ENCODE measurements at regions not wholly inside any gene's neighbourhood (a gene's known extent, or its start where the extent isn't known, plus 50 kb on each side); places are given as distances from the start of the nearest gene placed in this dataset.

DNA sequence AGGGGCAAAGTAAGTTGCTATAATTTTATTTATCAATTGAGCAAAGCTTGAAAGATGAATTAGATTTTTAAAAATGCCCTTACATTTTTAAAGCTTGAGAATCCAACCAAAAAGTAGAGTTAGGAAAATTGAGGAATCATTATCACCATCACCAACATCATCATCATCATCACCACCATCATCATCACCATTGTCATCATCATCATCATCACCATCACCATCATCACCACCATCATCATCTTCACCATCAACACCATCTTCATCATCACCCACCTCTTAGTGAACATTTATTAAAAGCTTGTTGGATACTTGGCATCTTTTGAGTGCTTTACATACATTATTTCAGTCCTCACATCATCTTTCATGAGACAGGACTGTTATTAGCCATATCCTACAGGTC lies 504.4 kb upstream of the TNP1 start:
- Histone ChIP-seq H3K36me3 (ENCODE audit: control insufficient read depth in 3 of 3, insufficient read depth in 3 of 3, low read length in 3 of 3) (no peaks in the 10 kb centered on the region), H3K4me3 (ENCODE audit: low read length in 3 of 3) (no peak overlapping the region), H3K27me3 (ENCODE audit: control insufficient read depth in 3 of 3, insufficient read depth in 3 of 3, low read length in 3 of 3) (no peaks in the 10 kb centered on the region), H3K27ac (ENCODE audit: low read depth, low read length) (no peak overlapping the region), H3K9me3 (ENCODE audit: control insufficient read depth in 3 of 3, low read length in 3 of 3) (no peaks in the 10 kb centered on the region), H3K4me1 (ENCODE audit: control insufficient read depth in 3 of 3, insufficient read depth in 3 of 3, low read length in 3 of 3) (peaks cover 7 to 25% (median 13%) of the 10 kb centered on the region in 3 donors), H3K9ac (ENCODE audit: low read depth in 1 of 3, low read length in 3 of 3) (no peak overlapping the region)

DNA sequence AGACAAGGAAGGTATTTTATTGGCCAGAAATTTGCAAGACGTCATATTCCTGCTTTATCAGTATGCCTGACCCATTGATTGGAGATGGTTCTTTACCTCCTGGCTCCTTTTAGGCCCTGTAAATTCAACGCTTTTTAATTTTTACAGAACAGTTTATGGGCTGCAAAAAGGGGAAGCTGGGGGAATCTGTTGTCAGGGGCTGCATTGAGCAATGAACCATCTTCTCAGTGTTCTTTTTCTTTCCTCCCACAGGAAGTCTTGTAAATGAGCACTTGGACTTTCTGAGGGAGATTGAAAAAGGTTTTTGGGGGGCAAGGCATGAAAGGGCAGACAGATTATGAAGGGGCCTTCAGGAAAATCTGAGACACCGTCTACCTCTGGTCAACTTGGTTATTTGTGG lies 503.6 kb upstream of the TNP1 start:
- Histone ChIP-seq H3K4me3 (ENCODE audit: low read length in 3 of 3) (no peak overlapping the region), H3K4me1 (ENCODE audit: control insufficient read depth in 3 of 3, insufficient read depth in 3 of 3, low read length in 3 of 3) (peaks cover 7 to 25% (median 13%) of the 10 kb centered on the region in 3 donors), H3K27ac (ENCODE audit: low read depth, low read length) (no peak overlapping the region), H3K27me3 (ENCODE audit: control insufficient read depth in 3 of 3, insufficient read depth in 3 of 3, low read length in 3 of 3) (no peaks in the 10 kb centered on the region), H3K36me3 (ENCODE audit: control insufficient read depth in 3 of 3, insufficient read depth in 3 of 3, low read length in 3 of 3) (no peaks in the 10 kb centered on the region), H3K9ac (ENCODE audit: low read depth in 1 of 3, low read length in 3 of 3) (no peak overlapping the region), H3K9me3 (ENCODE audit: control insufficient read depth in 3 of 3, low read length in 3 of 3) (no peaks in the 10 kb centered on the region)

DNA sequence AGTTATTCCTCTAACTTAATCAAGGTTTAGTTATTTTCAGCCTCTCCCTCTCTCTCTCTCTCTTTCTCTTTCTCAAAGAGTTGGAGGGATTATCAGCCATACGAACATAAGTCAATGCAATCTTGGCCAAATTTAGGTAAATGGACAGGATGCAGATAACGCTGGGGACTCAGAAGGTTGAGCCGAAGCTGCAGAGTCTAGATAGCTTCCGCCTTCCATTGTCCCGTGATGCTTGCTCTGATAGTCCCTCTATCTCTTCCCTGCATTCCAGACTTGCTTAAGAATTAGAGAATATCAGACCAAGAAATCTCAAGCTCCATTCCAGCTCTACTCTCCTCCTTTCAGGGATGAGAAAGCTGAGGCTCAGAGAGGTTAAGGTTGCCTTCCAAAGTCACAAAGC lies 502.8 kb upstream of the TNP1 start:
- no peaks in the 10 kb centered on the region for H3K9me3 ChIP-seq (ENCODE audit: control insufficient read depth in 3 of 3, low read length in 3 of 3)
- no peak overlapping the region for H3K9ac ChIP-seq (ENCODE audit: low read depth in 1 of 3, low read length in 3 of 3)
- peaks cover 7 to 25% (median 13%) of the 10 kb centered on the region in 3 donors for H3K4me1 ChIP-seq (ENCODE audit: control insufficient read depth in 3 of 3, insufficient read depth in 3 of 3, low read length in 3 of 3)
- H3K4me3 ChIP-seq (ENCODE audit: low read length in 3 of 3): no peak overlapping the region
- no peaks in the 10 kb centered on the region for H3K36me3 ChIP-seq (ENCODE audit: control insufficient read depth in 3 of 3, insufficient read depth in 3 of 3, low read length in 3 of 3)
- no peaks in the 10 kb centered on the region for H3K27me3 ChIP-seq (ENCODE audit: control insufficient read depth in 3 of 3, insufficient read depth in 3 of 3, low read length in 3 of 3)
- no peak overlapping the region for H3K27ac ChIP-seq (ENCODE audit: low read depth, low read length)

DNA sequence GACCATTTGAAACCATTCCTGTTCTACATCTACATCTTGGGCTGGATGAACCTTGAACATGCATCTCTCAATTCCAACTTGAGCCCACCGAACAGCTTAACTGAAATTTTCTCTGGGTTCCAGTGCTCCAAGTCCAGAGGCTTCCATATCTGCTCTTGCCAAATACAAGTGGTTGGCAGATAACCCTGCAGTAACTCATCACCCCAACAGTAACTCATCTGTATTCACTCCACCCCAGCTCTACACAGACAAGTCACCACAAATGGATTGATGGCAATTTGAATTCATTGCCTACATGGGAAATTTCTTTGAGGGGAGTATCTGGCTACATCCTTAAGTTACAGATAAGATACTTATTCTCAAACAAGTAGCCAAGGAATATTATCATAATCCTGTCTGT lies 502.4 kb upstream of the TNP1 start:
- no peak overlapping the region for H3K27ac ChIP-seq (ENCODE audit: low read depth, low read length)
- H3K9ac ChIP-seq (ENCODE audit: low read depth in 1 of 3, low read length in 3 of 3): no peak overlapping the region
- no peaks in the 10 kb centered on the region for H3K9me3 ChIP-seq (ENCODE audit: control insufficient read depth in 3 of 3, low read length in 3 of 3)
- no peaks in the 10 kb centered on the region for H3K27me3 ChIP-seq (ENCODE audit: control insufficient read depth in 3 of 3, insufficient read depth in 3 of 3, low read length in 3 of 3)
- no peaks in the 10 kb centered on the region for H3K36me3 ChIP-seq (ENCODE audit: control insufficient read depth in 3 of 3, insufficient read depth in 3 of 3, low read length in 3 of 3)
- no peak overlapping the region for H3K4me3 ChIP-seq (ENCODE audit: low read length in 3 of 3)
- H3K4me1 ChIP-seq (ENCODE audit: control insufficient read depth in 3 of 3, insufficient read depth in 3 of 3, low read length in 3 of 3): peaks cover 7 to 25% (median 13%) of the 10 kb centered on the region in 3 donors

DNA sequence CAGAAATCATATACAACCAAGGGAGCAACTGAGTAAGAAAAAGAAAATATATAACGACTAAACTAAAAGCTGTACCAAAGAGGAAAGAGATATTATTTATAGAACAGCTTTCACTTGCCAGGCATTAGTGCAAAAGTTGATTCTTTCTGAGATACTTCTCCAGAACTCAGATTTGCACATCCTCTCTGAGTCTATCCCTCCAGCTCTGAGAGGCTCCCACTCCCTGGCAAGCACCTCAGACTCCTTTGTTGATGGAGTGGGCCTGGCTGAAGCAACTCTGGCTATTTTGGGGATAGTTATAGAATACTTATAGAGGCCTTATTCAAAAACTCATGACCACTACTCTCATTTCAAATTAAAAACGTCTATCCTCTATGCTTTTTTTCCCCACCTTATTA lies 501.6 kb upstream of the TNP1 start:
- no peaks in the 10 kb centered on the region for H3K9me3 ChIP-seq (ENCODE audit: control insufficient read depth in 3 of 3, low read length in 3 of 3)
- no peaks in the 10 kb centered on the region for H3K27me3 ChIP-seq (ENCODE audit: control insufficient read depth in 3 of 3, insufficient read depth in 3 of 3, low read length in 3 of 3)
- H3K4me3 ChIP-seq (ENCODE audit: low read length in 3 of 3): no peak overlapping the region
- no peaks in the 10 kb centered on the region for H3K36me3 ChIP-seq (ENCODE audit: control insufficient read depth in 3 of 3, insufficient read depth in 3 of 3, low read length in 3 of 3)
- no peak overlapping the region for H3K9ac ChIP-seq (ENCODE audit: low read depth in 1 of 3, low read length in 3 of 3)
- H3K4me1 ChIP-seq (ENCODE audit: control insufficient read depth in 3 of 3, insufficient read depth in 3 of 3, low read length in 3 of 3): peaks cover 9 to 25% (median 17%) of the 10 kb centered on the region in 3 donors
- H3K27ac ChIP-seq (ENCODE audit: low read depth, low read length): peak overlapping the region; percentile 19

DNA sequence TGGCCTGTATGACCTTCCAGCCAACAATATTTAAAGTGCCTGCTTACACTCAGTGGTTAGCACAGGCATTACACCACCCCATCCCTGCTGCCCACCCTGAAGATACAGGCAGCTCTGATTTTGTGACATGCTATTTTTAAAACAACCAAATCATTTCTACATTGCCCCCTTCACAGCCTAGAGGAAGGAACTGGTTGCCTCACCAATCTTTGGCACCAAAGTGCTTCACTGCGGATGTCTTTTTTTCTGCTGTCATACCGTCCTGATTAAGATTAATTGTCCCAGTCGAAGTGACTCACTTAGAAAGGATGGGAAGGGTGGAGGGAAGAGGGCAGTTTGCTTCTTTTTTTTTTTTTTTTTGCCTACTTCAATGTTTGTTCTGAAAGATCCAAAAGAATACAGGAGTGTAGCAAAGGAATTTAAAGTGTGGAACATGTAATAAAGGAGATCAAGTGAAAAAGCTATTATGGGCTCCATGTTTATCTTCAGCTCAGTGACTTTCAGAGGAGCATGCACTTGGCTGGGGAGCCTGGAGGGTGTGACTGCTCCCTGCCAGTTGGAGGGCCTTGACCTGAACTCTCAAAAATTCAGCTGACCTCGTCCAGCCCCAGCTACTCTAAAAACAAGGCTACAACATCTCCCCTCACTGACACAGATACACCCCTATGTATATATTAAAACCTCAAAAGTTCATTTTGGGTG lies 501.1 kb upstream of the TNP1 start:
- H3K36me3 ChIP-seq (ENCODE audit: control insufficient read depth in 3 of 3, insufficient read depth in 3 of 3, low read length in 3 of 3): no peaks in the 10 kb centered on the region
- peak overlapping the region; percentile 19 for H3K27ac ChIP-seq (ENCODE audit: low read depth, low read length)
- no peak overlapping the region for H3K9ac ChIP-seq (ENCODE audit: low read depth in 1 of 3, low read length in 3 of 3)
- H3K27me3 ChIP-seq (ENCODE audit: control insufficient read depth in 3 of 3, insufficient read depth in 3 of 3, low read length in 3 of 3): no peaks in the 10 kb centered on the region
- H3K4me3 ChIP-seq (ENCODE audit: low read length in 3 of 3): no peak overlapping the region
- no peaks in the 10 kb centered on the region for H3K9me3 ChIP-seq (ENCODE audit: control insufficient read depth in 3 of 3, low read length in 3 of 3)
- H3K4me1 ChIP-seq (ENCODE audit: control insufficient read depth in 3 of 3, insufficient read depth in 3 of 3, low read length in 3 of 3): peaks cover 9 to 25% (median 17%) of the 10 kb centered on the region in 3 donors

DNA sequence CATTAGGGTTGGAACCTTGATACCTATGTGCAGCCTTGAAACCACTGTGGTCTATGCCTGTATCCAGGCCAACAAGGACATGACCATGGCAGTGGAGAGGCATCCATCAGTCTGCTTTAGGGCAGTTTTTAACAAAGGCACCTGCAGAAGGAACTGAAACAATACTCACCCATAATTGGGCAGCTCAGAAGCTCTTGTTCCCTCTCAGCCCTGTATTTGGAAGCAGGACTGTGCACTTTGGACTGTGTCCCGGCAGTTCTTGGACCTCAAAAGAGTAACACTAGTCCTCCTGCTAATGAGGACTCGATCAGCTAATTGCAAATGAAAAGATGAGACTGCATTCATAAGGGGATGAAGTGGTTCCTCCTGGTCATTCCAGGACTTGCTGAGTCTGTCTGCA lies 500.2 kb upstream of the TNP1 start:
- H3K36me3 ChIP-seq (ENCODE audit: control insufficient read depth in 3 of 3, insufficient read depth in 3 of 3, low read length in 3 of 3): no peaks in the 10 kb centered on the region
- H3K4me3 ChIP-seq (ENCODE audit: low read length in 3 of 3): no peak overlapping the region
- no peaks in the 10 kb centered on the region for H3K9me3 ChIP-seq (ENCODE audit: control insufficient read depth in 3 of 3, low read length in 3 of 3)
- no peak overlapping the region for H3K9ac ChIP-seq (ENCODE audit: low read depth in 1 of 3, low read length in 3 of 3)
- no peak overlapping the region for H3K27ac ChIP-seq (ENCODE audit: low read depth, low read length)
- peaks cover 9 to 25% (median 17%) of the 10 kb centered on the region in 3 donors for H3K4me1 ChIP-seq (ENCODE audit: control insufficient read depth in 3 of 3, insufficient read depth in 3 of 3, low read length in 3 of 3)
- no peaks in the 10 kb centered on the region for H3K27me3 ChIP-seq (ENCODE audit: control insufficient read depth in 3 of 3, insufficient read depth in 3 of 3, low read length in 3 of 3)

DNA sequence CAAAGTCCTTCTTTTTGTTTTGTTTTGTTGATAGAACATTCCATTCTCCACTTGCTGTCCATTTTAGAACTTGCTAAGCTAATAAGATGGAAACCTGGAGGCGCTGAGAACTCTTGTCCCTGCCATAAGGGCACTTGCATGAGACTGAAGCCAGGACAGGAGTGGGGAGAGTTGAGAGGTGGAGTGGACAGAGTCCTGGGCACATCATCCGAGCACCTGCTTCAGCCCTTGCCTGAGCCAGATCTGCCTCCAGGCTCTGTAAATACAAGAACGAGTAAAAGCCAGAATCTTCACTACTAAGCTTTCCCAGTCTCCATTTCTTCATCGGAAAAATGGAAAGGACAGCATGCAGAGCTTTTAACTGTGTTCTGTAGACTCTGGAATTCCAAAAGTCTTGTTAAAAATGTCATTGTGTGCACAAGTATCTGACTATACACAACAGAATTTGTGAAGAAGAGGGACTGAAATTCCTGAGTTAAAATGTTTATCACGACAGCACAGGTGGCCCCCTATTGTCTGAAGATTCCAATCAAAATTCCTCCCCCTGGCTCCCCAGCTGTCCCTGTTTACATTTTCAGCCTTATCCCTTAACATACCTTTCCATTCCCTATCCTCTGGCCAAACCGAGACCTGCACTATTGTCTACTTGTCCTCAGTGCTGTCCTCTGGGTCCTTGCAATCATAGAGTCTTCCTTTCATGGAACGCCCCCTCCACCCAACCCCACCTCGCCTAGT lies 498.2 kb upstream of the TNP1 start:
- H3K27ac ChIP-seq (ENCODE audit: low read depth, low read length): no peak overlapping the region
- no peak overlapping the region for H3K4me3 ChIP-seq (ENCODE audit: low read length in 3 of 3)
- peaks cover 9 to 25% (median 17%) of the 10 kb centered on the region in 3 donors for H3K4me1 ChIP-seq (ENCODE audit: control insufficient read depth in 3 of 3, insufficient read depth in 3 of 3, low read length in 3 of 3)
- H3K9ac ChIP-seq (ENCODE audit: low read depth in 1 of 3, low read length in 3 of 3): no peak overlapping the region
- no peaks in the 10 kb centered on the region for H3K9me3 ChIP-seq (ENCODE audit: control insufficient read depth in 3 of 3, low read length in 3 of 3)
- H3K27me3 ChIP-seq (ENCODE audit: control insufficient read depth in 3 of 3, insufficient read depth in 3 of 3, low read length in 3 of 3): no peaks in the 10 kb centered on the region
- H3K36me3 ChIP-seq (ENCODE audit: control insufficient read depth in 3 of 3, insufficient read depth in 3 of 3, low read length in 3 of 3): no peaks in the 10 kb centered on the region

DNA sequence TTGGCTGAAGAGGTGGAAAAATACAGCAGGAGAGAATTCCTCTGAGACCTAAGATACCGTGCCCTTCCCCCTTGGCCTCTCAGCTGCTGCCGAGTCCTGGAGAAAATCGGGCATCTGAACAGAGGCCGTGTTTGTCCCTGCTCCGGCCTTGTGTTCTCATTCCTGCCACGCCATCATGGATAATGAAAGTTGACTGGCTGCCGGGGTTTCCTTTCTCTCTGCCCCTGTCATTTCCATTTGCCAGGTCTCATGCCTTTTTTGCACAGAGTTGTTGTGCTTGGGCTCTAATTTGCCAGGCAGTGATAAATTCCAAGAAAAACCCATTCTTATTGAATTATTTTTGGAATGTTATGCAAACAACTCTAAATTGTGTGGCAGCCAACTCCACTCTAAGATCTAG lies 496.9 kb upstream of the TNP1 start:
- H3K36me3 ChIP-seq (ENCODE audit: control insufficient read depth in 3 of 3, insufficient read depth in 3 of 3, low read length in 3 of 3): no peaks in the 10 kb centered on the region
- H3K4me3 ChIP-seq (ENCODE audit: low read length in 3 of 3): no peak overlapping the region
- H3K4me1 ChIP-seq (ENCODE audit: control insufficient read depth in 3 of 3, insufficient read depth in 3 of 3, low read length in 3 of 3): peaks cover 8 to 23% (median 17%) of the 10 kb centered on the region in 3 donors
- no peaks in the 10 kb centered on the region for H3K27me3 ChIP-seq (ENCODE audit: control insufficient read depth in 3 of 3, insufficient read depth in 3 of 3, low read length in 3 of 3)
- no peaks in the 10 kb centered on the region for H3K9me3 ChIP-seq (ENCODE audit: control insufficient read depth in 3 of 3, low read length in 3 of 3)
- H3K9ac ChIP-seq (ENCODE audit: low read depth in 1 of 3, low read length in 3 of 3): no peak overlapping the region
- no peak overlapping the region for H3K27ac ChIP-seq (ENCODE audit: low read depth, low read length)

DNA sequence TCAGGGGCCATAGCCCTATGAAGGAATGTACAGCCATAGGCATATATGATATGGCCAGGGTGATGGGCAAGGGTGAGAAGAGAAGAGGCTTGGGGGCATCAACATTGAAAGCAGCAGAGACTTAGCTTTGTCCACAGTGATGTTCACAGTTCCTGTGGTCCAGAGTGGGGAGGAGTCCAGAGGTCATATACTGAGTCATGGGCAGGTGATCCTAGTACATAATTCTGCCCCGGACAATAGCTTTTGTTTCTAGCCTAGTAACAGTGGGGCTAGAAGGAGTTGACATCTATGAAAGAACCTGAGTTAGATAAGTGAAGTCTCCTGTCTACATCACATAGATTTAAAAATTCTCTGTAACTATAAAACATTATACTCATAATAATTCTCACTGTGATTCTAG lies 496.3 kb upstream of the TNP1 start:
- Histone ChIP-seq H3K9me3 (ENCODE audit: control insufficient read depth in 3 of 3, low read length in 3 of 3) (no peaks in the 10 kb centered on the region), H3K27me3 (ENCODE audit: control insufficient read depth in 3 of 3, insufficient read depth in 3 of 3, low read length in 3 of 3) (no peaks in the 10 kb centered on the region), H3K4me1 (ENCODE audit: control insufficient read depth in 3 of 3, insufficient read depth in 3 of 3, low read length in 3 of 3) (peaks cover 5 to 17% (median 13%) of the 10 kb centered on the region in 3 donors), H3K27ac (ENCODE audit: low read depth, low read length) (no peak overlapping the region), H3K36me3 (ENCODE audit: control insufficient read depth in 3 of 3, insufficient read depth in 3 of 3, low read length in 3 of 3) (no peaks in the 10 kb centered on the region), H3K9ac (ENCODE audit: low read depth in 1 of 3, low read length in 3 of 3) (no peak overlapping the region), H3K4me3 (ENCODE audit: low read length in 3 of 3) (no peak overlapping the region)
